T-helper 2 cell treated with Interferon-gamma antibody and Interleukin-4, amounts not matched to agents 100 ng/mL and 5 ng/mL, for 36 hours (primary cell): ENCODE measurements at regions not wholly inside any gene's neighbourhood (a gene's known extent, or its start where the extent isn't known, plus 50 kb on each side); places are given as distances from the start of the nearest gene placed in this dataset.
"Not testable (repeated sequence)": the region's sequence is repeated elsewhere in the genome, so short reads cannot be mapped to it uniquely, and the experiment has no call there.

Experiments used
- intact Hi-C: fragments of 100-400 bp; cut with micrococcal nuclease; formaldehyde crosslinking; loops from one replicate; pipeline ENCODE4 v1.15.1; 2023

- intact Hi-C loops, result not testable (repeated sequence)
Measured at GRCh38 chr14:105749870-105750541, 223.6 kb downstream of the TMEM121 start.

- intact Hi-C loops, result not testable (repeated sequence)
Measured at GRCh38 chr14:105751291-105751751, 224.9 kb downstream of the TMEM121 start.

- intact Hi-C loops, result not testable (repeated sequence)
Measured at GRCh38 chr14:105752420-105752819, 226.0 kb downstream of the TMEM121 start.

- intact Hi-C loops, result no loop called here
Measured at GRCh38 chr14:105760691-105761344, 234.4 kb downstream of the TMEM121 start.

- intact Hi-C loops, result not testable (repeated sequence)
Measured at GRCh38 chr14:105761345-105761740, 235.0 kb downstream of the TMEM121 start.

GRCh38 chr14:105761842-105762241, 235.5 kb downstream of the TMEM121 start:
- intact Hi-C loops, result no loop called here

GRCh38 chr14:105762262-105762661, 235.9 kb downstream of the TMEM121 start:
- intact Hi-C loops, result not testable (repeated sequence)

- intact Hi-C loops, result not testable (repeated sequence)
Measured at GRCh38 chr14:105764254-105764901, 238.0 kb downstream of the TMEM121 start.

- intact Hi-C loops, result not testable (repeated sequence)
Measured at GRCh38 chr14:105765072-105765825, 238.9 kb downstream of the TMEM121 start.

GRCh38 chr14:105765893-105766614, 239.7 kb downstream of the TMEM121 start:
- intact Hi-C loops, result no loop called here

GRCh38 chr14:105767315-105767714, 240.9 kb downstream of the TMEM121 start:
- intact Hi-C loops, result no loop called here

- intact Hi-C loops, result not testable (repeated sequence)
Measured at GRCh38 chr14:105768039-105768438, 241.7 kb downstream of the TMEM121 start.

- intact Hi-C loops, result not testable (repeated sequence)
Measured at GRCh38 chr14:105769061-105769730, 242.8 kb downstream of the TMEM121 start.

- intact Hi-C loops, result not testable (repeated sequence)
Measured at GRCh38 chr14:105770619-105771216, 244.3 kb downstream of the TMEM121 start.

- intact Hi-C loops, result not testable (repeated sequence)
Measured at GRCh38 chr14:105771261-105772226, 245.2 kb downstream of the TMEM121 start.

- intact Hi-C loops, result not testable (repeated sequence)
Measured at GRCh38 chr14:105772710-105773250, 246.4 kb downstream of the TMEM121 start.

- intact Hi-C loops, result no loop called here
Measured at GRCh38 chr14:105773584-105773983, 247.2 kb downstream of the TMEM121 start.

- intact Hi-C loops, result no loop called here
Measured at GRCh38 chr14:105774001-105774400, 247.6 kb downstream of the TMEM121 start.
